ENCODE measurements at regions not wholly inside any gene's neighbourhood (a gene's known extent, or its start where the extent isn't known, plus 50 kb on each side); places are given as distances from the start of the nearest gene placed in this dataset.

- DNase-seq (ENCODE audit: low spot score) = no peak
Observed at GRCh38 chr22:49212002-49212401, 615.7 kb downstream of the BRD1 start.

- DNase-seq (ENCODE audit: low spot score) = no peak
Observed at GRCh38 chr22:49211176-49211575, 616.5 kb downstream of the BRD1 start.

GRCh38 chr22:49210606-49211005 is 617.1 kb downstream of the BRD1 start:
- DNase-seq (ENCODE audit: low spot score) = no peak

- DNase-seq (ENCODE audit: low spot score) = no peak
Observed at GRCh38 chr22:49209452-49210195, 618.0 kb downstream of the BRD1 start.

GRCh38 chr22:49208768-49209252 is 618.9 kb downstream of the BRD1 start:
- DNase-seq (ENCODE audit: low spot score) = no peak

GRCh38 chr22:49208004-49208402 is 619.7 kb downstream of the BRD1 start:
- no peak for DNase-seq (ENCODE audit: low spot score)

- DNase-seq (ENCODE audit: low spot score) = no peak
Observed at GRCh38 chr22:49207008-49208003, 620.4 kb downstream of the BRD1 start.

GRCh38 chr22:49206281-49206680 is 621.4 kb downstream of the BRD1 start:
- DNase-seq (ENCODE audit: low spot score) = no peak

GRCh38 chr22:49205483-49205800 is 622.2 kb downstream of the BRD1 start:
- no peak for DNase-seq (ENCODE audit: low spot score)

GRCh38 chr22:49204599-49205482 is 622.8 kb downstream of the BRD1 start:
- no peak for DNase-seq (ENCODE audit: low spot score)

GRCh38 chr22:49203859-49204598 is 623.6 kb downstream of the BRD1 start:
- DNase-seq (ENCODE audit: low spot score) = no peak

- DNase-seq (ENCODE audit: low spot score) = no peak
Observed at GRCh38 chr22:49203091-49203858, 624.4 kb downstream of the BRD1 start.

- DNase-seq (ENCODE audit: low spot score) = no peak
Observed at GRCh38 chr22:49202226-49202625, 625.4 kb downstream of the BRD1 start.

GRCh38 chr22:49201046-49201970 is 626.4 kb downstream of the BRD1 start:
- no peak for DNase-seq (ENCODE audit: low spot score)

- no peak for DNase-seq (ENCODE audit: low spot score)
Observed at GRCh38 chr22:49199224-49199623, 628.4 kb downstream of the BRD1 start.

- DNase-seq (ENCODE audit: low spot score) = no peak
Observed at GRCh38 chr22:49198705-49199084, 629.0 kb downstream of the BRD1 start.

- no peak for DNase-seq (ENCODE audit: low spot score)
Observed at GRCh38 chr22:49197986-49198704, 629.5 kb downstream of the BRD1 start.

- DNase-seq (ENCODE audit: low spot score) = no peak
Observed at GRCh38 chr22:49197505-49197904, 630.2 kb downstream of the BRD1 start.

GRCh38 chr22:49196046-49196511 is 631.6 kb downstream of the BRD1 start:
- no peak for DNase-seq (ENCODE audit: low spot score)
